Sigmoid colon (tissue), 4 donors: ENCODE measurements at regions not wholly inside any gene's neighbourhood (a gene's known extent, or its start where the extent isn't known, plus 50 kb on each side); places are given as distances from the start of the nearest gene placed in this dataset.

ENCODE experiments used
- EP300 ChIP-seq, 4 donors: sonication (generic); formaldehyde crosslinking; IDR thresholded peaks; one replicate each; pipeline ENCODE4 v1.6.1; 2017; ENCODE audit warnings: antibody characterized with exemption in 4 of 4
- POLR2A ChIP-seq, 2 donors: fragments of 450-650 bp; IDR thresholded peaks; one replicate each; pipeline ENCODE4 v1.6.1; 2016; ENCODE audit warnings: antibody characterized with exemption in 2 of 2, mild to moderate bottlenecking in 2 of 2, moderate library complexity in 2 of 2
- POLR2AphosphoS5 ChIP-seq, 4 donors: sonication (generic); formaldehyde crosslinking; IDR thresholded peaks; one replicate each; pipeline ENCODE4 v1.6.1; 2017; ENCODE audit warnings: antibody characterized with exemption in 4 of 4
- TF ChIP-seq, protein P1 (sequence below), 4 experiments: fragments of 450-650 bp in 3 of 4; fragments of 200-600 bp in 1 of 4; IDR thresholded peaks; one replicate each; pipeline ENCODE4 v1.5.1; 2016 to 2019; ENCODE audit warnings: antibody characterized with exemption in 4 of 4, mild to moderate bottlenecking in 3 of 4, moderate library complexity in 2 of 4

- TF ChIP-seq, protein P1, sequence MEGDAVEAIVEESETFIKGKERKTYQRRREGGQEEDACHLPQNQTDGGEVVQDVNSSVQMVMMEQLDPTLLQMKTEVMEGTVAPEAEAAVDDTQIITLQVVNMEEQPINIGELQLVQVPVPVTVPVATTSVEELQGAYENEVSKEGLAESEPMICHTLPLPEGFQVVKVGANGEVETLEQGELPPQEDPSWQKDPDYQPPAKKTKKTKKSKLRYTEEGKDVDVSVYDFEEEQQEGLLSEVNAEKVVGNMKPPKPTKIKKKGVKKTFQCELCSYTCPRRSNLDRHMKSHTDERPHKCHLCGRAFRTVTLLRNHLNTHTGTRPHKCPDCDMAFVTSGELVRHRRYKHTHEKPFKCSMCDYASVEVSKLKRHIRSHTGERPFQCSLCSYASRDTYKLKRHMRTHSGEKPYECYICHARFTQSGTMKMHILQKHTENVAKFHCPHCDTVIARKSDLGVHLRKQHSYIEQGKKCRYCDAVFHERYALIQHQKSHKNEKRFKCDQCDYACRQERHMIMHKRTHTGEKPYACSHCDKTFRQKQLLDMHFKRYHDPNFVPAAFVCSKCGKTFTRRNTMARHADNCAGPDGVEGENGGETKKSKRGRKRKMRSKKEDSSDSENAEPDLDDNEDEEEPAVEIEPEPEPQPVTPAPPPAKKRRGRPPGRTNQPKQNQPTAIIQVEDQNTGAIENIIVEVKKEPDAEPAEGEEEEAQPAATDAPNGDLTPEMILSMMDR (IDR thresholded peaks at IDR 0.05) = no peak
- no peak for TF ChIP-seq POLR2A (IDR thresholded peaks at IDR 0.05)
- TF ChIP-seq POLR2AphosphoS5 (IDR thresholded peaks at IDR 0.05) = no peak
- no peak for TF ChIP-seq EP300 (IDR thresholded peaks at IDR 0.05)
These were observed 170.0 kb downstream of the NR2F2 start for GRCh38 chr15:96500508-96500907.
